Psoas muscle (tissue), 7 donors: ENCODE measurements at regions not wholly inside any gene's neighbourhood (a gene's known extent, or its start where the extent isn't known, plus 50 kb on each side); places are given as distances from the start of the nearest gene placed in this dataset.
"Not testable (repeated sequence)": the region's sequence is repeated elsewhere in the genome, so short reads cannot be mapped to it uniquely, and the experiment has no call there.

ENCODE experiments used
- ATAC-seq, 4 donors: fragments of 200-7000 bp; cut with Tn5 transposase; one replicate each; pipeline ENCODE4 v1.9.1; 2020; ENCODE audit warnings: moderate library complexity in 3 of 4, mild to moderate bottlenecking in 2 of 4
- DNase-seq, 2 donors: peaks; one replicate each; pipeline ENCODE4 v3.0.0-alpha.2; 2020
- H3K27ac ChIP-seq: fragments of 200-600 bp; one replicate; pipeline ENCODE4 v1.8.0; 2022
- H3K27me3 ChIP-seq, 3 donors: fragments of 200-600 bp in 1 of 3; one replicate each; pipeline versions ENCODE4 v1.6.1 to v1.8.0; 2013 to 2022; ENCODE audit warnings: low read length in 2 of 3, mild to moderate bottlenecking in 2 of 3, moderate library complexity in 1 of 3; ENCODE audit not compliant: insufficient read depth in 3 of 3
- H3K36me3 ChIP-seq, 2 donors: fragments of 200-600 bp in 1 of 2; one replicate each; pipeline versions ENCODE4 v1.6.1 to v1.8.0; 2013 to 2022; ENCODE audit warnings: low read depth in 1 of 2, mild to moderate bottlenecking in 1 of 2, moderate library complexity in 1 of 2; ENCODE audit not compliant: insufficient read depth in 1 of 2
- H3K4me1 ChIP-seq: fragments of 200-600 bp; one replicate; pipeline ENCODE4 v1.8.0; 2022
- H3K4me3 ChIP-seq: fragments of 200-600 bp; one replicate; pipeline ENCODE4 v1.8.0; 2022; ENCODE audit warnings: mild to moderate bottlenecking
- H3K9me3 ChIP-seq: fragments of 200-600 bp; one replicate; pipeline ENCODE4 v1.8.0; 2022
- WGBS, 3 donors: extraction: QIAGEN DNeasy Blood & Tissue Kit; methylation state at CpG; one replicate each; pipeline versions ENCODE4 v1.1.6 to v1.1.7; 2013; 5-methylcytosine and 5-hydroxymethylcytosine counted together
- intact Hi-C, 2 donors: fragments of 100-400 bp; cut with DNase I; formaldehyde crosslinking; loops; one replicate each; pipeline versions ENCODE4 v1.11.0 to v1.14.2; 2022
- TF ChIP-seq, protein P1 (sequence below): fragments of 200-600 bp; IDR thresholded peaks from one replicate; pipeline ENCODE4 v1.8.0; 2022; ENCODE audit warnings: antibody characterized with exemption
- donor health status: healthy with polysubstance abuse.
- donor health status: DM: no; HTN: no; CAD: no; lungs with moderate emphysema.
- donor health status: Bipolar disorder and iron deficiency.
- donor health status: healthy.
- donor health status: DM: yes; HTN: yes; CAD: no.
- donor health status: DM: no; HTN: no; CAD: no.
- donor health status: DM: yes; HTN: yes; CAD: no.

- Histone ChIP-seq H3K27ac (no peak overlapping the region), H3K27me3 (no peaks in the 10 kb centered on the region), H3K9me3 (no peaks in the 10 kb centered on the region), H3K4me3 (no peak overlapping the region), H3K36me3 (no peaks in the 10 kb centered on the region), H3K4me1 (no peaks in the 10 kb centered on the region)
- 66 to 76% (median 73%) methylated on average over 2 of the region's 2 CpGs for WGBS, 3 donors
- DNase-seq (no peak), ATAC-seq (no peak)
- intact Hi-C loops = no loop called here
- TF ChIP-seq, protein P1, sequence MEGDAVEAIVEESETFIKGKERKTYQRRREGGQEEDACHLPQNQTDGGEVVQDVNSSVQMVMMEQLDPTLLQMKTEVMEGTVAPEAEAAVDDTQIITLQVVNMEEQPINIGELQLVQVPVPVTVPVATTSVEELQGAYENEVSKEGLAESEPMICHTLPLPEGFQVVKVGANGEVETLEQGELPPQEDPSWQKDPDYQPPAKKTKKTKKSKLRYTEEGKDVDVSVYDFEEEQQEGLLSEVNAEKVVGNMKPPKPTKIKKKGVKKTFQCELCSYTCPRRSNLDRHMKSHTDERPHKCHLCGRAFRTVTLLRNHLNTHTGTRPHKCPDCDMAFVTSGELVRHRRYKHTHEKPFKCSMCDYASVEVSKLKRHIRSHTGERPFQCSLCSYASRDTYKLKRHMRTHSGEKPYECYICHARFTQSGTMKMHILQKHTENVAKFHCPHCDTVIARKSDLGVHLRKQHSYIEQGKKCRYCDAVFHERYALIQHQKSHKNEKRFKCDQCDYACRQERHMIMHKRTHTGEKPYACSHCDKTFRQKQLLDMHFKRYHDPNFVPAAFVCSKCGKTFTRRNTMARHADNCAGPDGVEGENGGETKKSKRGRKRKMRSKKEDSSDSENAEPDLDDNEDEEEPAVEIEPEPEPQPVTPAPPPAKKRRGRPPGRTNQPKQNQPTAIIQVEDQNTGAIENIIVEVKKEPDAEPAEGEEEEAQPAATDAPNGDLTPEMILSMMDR = no peak
Measured at GRCh38 chr4:161279095-161279494, 884.7 kb downstream of the FSTL5 start.

DNA sequence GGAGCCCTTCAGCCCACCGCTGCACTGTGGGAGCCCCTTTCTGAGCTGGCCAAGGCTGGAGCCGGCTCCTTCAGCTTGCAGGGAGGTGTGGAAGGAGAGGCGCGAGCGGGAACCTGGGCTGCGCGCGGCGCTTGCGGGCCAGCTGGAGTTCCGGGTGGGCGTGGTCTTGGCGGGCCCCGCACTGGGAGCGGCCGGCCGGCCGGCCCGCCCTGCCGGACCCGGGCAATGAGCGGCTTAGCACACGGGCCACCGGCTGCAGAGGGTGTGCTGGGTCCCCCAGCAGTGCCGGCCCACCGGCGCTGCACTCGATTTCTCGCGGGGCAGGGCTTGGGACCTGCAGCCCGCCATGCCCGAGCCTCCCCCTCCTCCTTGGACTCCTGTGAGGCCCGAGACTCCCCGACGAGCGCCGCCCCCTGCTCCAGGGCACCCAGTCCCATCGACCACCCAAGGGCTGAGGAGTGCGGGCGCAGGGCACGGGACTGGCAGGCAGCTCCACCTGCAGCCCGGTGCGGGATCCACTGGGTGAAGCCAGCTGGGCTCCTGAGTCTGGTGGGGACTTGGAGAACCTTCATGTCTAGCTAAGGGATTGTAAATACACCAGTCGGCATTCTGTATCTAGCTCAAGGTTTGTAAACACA is 886.5 kb downstream of the FSTL5 start:
- H3K27ac ChIP-seq, H3K4me1 ChIP-seq, ATAC-seq, H3K36me3 ChIP-seq, intact Hi-C loops, DNase-seq, H3K9me3 ChIP-seq, H3K27me3 ChIP-seq, H3K4me3 ChIP-seq: not testable (repeated sequence)
- 94 to 97% (median 95%) methylated on average over 23 to 44 of the region's 44 CpGs for WGBS, 3 donors

DNA sequence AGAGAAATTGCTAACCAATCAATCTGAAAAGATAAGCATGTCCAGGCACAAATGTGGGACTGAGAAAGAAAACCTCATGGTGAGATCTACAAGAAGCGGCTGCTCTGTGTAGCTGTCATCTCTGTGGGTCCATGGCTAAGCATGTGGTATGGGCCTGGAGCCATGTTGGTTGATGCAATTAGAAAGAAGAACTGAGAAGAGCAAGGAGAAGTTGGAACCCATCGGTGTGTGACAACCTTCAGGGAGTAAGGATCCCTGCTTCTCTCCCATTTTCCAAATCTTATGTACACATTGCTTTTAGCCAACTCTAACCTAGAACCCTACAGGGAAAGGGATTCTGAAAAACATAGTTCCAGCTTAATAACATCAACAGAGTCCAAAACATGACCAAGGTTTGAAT is 890.2 kb downstream of the FSTL5 start:
- Histone ChIP-seq H3K4me1 (no peaks in the 10 kb centered on the region), H3K27me3 (no peaks in the 10 kb centered on the region), H3K27ac (no peak overlapping the region), H3K4me3 (no peak overlapping the region), H3K36me3 (no peaks in the 10 kb centered on the region), H3K9me3 (no peaks in the 10 kb centered on the region)
- 91 to 98% (median 94%) methylated on average over 2 of the region's 2 CpGs for WGBS, 3 donors
- TF ChIP-seq, protein P1 = no peak
- no peak for ATAC-seq
- intact Hi-C loops = no loop called here
- DNase-seq = no peak

DNA sequence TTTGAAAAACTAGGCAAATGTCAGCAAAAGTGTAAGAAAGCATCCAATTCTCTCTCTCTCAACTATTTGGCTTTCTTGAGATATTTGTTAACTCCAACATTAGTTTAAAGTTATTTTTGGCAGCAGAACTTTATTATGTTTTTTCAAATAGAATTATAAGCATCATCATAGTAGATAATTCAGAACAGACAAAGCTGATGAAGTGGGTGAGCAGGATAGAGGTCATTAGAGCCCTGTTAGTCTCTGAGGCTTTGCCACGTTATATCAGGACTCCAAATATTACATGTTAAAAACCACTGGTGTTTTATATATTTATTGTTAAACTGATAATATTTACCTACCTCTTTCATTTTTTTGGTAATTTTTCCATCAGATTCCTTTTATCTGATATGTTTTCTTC is 903.0 kb downstream of the FSTL5 start:
- Histone ChIP-seq H3K27ac (no peak overlapping the region), H3K27me3 (no peaks in the 10 kb centered on the region), H3K4me1 (no peaks in the 10 kb centered on the region), H3K4me3 (no peak overlapping the region), H3K36me3 (no peaks in the 10 kb centered on the region), H3K9me3 (peaks cover 7% of the 10 kb centered on the region)
- ATAC-seq (no peak), DNase-seq (no peak)
- TF ChIP-seq, protein P1 = no peak
- WGBS, 3 donors = 70 to 78% (median 74%) methylated on average over 1 of the region's 1 CpG
- intact Hi-C loops = no loop called here

- Histone ChIP-seq H3K27me3 (no peaks in the 10 kb centered on the region), H3K27ac (no peak overlapping the region), H3K36me3 (no peaks in the 10 kb centered on the region), H3K4me3 (no peak overlapping the region), H3K9me3 (peaks cover 20% of the 10 kb centered on the region), H3K4me1 (no peaks in the 10 kb centered on the region)
- intact Hi-C loops = no loop called here
- ATAC-seq = no peak
- 79 to 93% (median 89%) methylated on average over 4 of the region's 4 CpGs for WGBS, 3 donors
- no peak for DNase-seq
- TF ChIP-seq, protein P1 = no peak
Measured at GRCh38 chr4:161256716-161257115, 907.1 kb downstream of the FSTL5 start.
